ENCODE measurements at regions not wholly inside any gene's neighbourhood (a gene's known extent, or its start where the extent isn't known, plus 50 kb on each side); places are given as distances from the start of the nearest gene placed in this dataset.

GRCh38 chr20:23231561-23232218, 118.9 kb upstream of the NXT1 start:
- H3K9me3 ChIP-seq: no peaks in the 10 kb centered on the region
- WGBS, 3 donors: 60 to 80% (median 69%) methylated on average over 6 of the region's 6 CpGs
- intact Hi-C loops (cut with DNase I): loop anchor here (10.0 kb wide), 2 partner anchors 177 to 537 kb away; no protein-coding TSS in a partner anchor
- H3K27ac ChIP-seq: no peak overlapping the region
- no peak overlapping the region for H3K4me3 ChIP-seq
- TF ChIP-seq CTCF (IDR thresholded peaks at IDR 0.05): no peak
- no peaks in the 10 kb centered on the region for H3K36me3 ChIP-seq (ENCODE audit: insufficient read depth in 1 of 2, low read depth in 1 of 2)
- ATAC-seq: no peak
- H3K4me1 ChIP-seq: no peaks in the 10 kb centered on the region
- DNase-seq: no peak
- H3K27me3 ChIP-seq (ENCODE audit: insufficient read depth in 3 of 3, low read length in 2 of 3): no peaks in the 10 kb centered on the region

- ATAC-seq: no peak
- no peak for TF ChIP-seq CTCF (IDR thresholded peaks at IDR 0.05)
- 83 to 87% (median 87%) methylated on average over 16 of the region's 16 CpGs for WGBS, 3 donors
- no peaks in the 10 kb centered on the region for H3K27me3 ChIP-seq (ENCODE audit: insufficient read depth in 3 of 3, low read length in 2 of 3)
- H3K36me3 ChIP-seq (ENCODE audit: insufficient read depth in 1 of 2, low read depth in 1 of 2): no peaks in the 10 kb centered on the region
- no peak overlapping the region for H3K27ac ChIP-seq
- no peaks in the 10 kb centered on the region for H3K4me1 ChIP-seq
- no peaks in the 10 kb centered on the region for H3K9me3 ChIP-seq
- intact Hi-C loops (cut with DNase I): loop anchor here (10.0 kb wide), 2 partner anchors 176 to 536 kb away; no protein-coding TSS in a partner anchor
- DNase-seq: no peak
- H3K4me3 ChIP-seq: no peak overlapping the region
Measured at GRCh38 chr20:23230766-23231385, 119.7 kb upstream of the NXT1 start.

- WGBS, 3 donors: 82 to 86% (median 84%) methylated on average over 3 of the region's 3 CpGs
- DNase-seq (no peak), ATAC-seq (no peak)
- H3K9me3 ChIP-seq: no peaks in the 10 kb centered on the region
- intact Hi-C loops (cut with DNase I): loop anchor here (10.0 kb wide), 2 partner anchors 175 to 535 kb away; no protein-coding TSS in a partner anchor
- H3K27ac ChIP-seq: no peak overlapping the region
- no peaks in the 10 kb centered on the region for H3K36me3 ChIP-seq (ENCODE audit: insufficient read depth in 1 of 2, low read depth in 1 of 2)
- no peak overlapping the region for H3K4me3 ChIP-seq
- TF ChIP-seq CTCF (IDR thresholded peaks at IDR 0.05): no peak
- no peaks in the 10 kb centered on the region for H3K27me3 ChIP-seq (ENCODE audit: insufficient read depth in 3 of 3, low read length in 2 of 3)
- no peaks in the 10 kb centered on the region for H3K4me1 ChIP-seq
Measured at GRCh38 chr20:23229989-23230388, 120.6 kb upstream of the NXT1 start.

- Histone ChIP-seq H3K4me1 (no peaks in the 10 kb centered on the region), H3K27me3 (ENCODE audit: insufficient read depth in 3 of 3, low read length in 2 of 3) (no peaks in the 10 kb centered on the region), H3K36me3 (ENCODE audit: insufficient read depth in 1 of 2, low read depth in 1 of 2) (no peaks in the 10 kb centered on the region), H3K27ac (no peak overlapping the region), H3K9me3 (no peaks in the 10 kb centered on the region), H3K4me3 (no peak overlapping the region)
- WGBS, 3 donors: 55 to 70% (median 56%) methylated on average over 3 of the region's 3 CpGs
- ATAC-seq: no peak
- no peak for DNase-seq
- intact Hi-C loops (cut with DNase I): no loop called here
- no peak for TF ChIP-seq CTCF (IDR thresholded peaks at IDR 0.05)
Measured at GRCh38 chr20:23228912-23229311, 121.7 kb upstream of the NXT1 start.
